Astrocyte (in vitro differentiated cells and primary cell): ENCODE measurements at regions not wholly inside any gene's neighbourhood (a gene's known extent, or its start where the extent isn't known, plus 50 kb on each side); places are given as distances from the start of the nearest gene placed in this dataset.

Experiments used
- EZH2 ChIP-seq: IDR thresholded peaks from 2 replicates; pipeline ENCODE4 v1.6.1; 2012; ENCODE audit warnings: mild to moderate bottlenecking, low read length, inconsistent platforms; ENCODE audit not compliant: insufficient read depth
- TF ChIP-seq, protein P1 (sequence below): IDR thresholded peaks from 2 replicates; pipeline ENCODE4 v1.5.1; 2011; ENCODE audit warnings: low read depth, mild to moderate bottlenecking, inconsistent platforms, low read length, moderate library complexity; ENCODE audit not compliant: insufficient read depth

DNA sequence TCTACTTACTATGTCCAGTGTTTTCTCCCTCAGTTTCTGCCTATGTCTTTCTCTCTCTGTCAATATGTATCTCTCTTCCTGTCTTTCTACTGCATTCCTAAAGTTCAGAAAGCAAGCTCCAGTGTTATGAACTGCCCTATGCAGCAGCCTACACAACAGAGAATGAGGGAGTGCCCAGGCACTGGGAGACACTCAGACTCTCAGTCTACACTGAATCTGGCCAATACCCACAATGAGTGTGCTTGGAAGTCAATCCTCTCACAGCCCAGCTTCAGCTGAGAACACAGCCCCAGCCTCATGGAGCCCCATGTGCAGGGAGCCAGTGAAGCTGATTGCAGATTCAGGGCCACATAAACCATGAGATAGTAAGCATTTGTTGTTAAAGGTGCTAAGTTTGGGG is 128.7 kb downstream of the ALG10 start:
- TF ChIP-seq, protein P1, sequence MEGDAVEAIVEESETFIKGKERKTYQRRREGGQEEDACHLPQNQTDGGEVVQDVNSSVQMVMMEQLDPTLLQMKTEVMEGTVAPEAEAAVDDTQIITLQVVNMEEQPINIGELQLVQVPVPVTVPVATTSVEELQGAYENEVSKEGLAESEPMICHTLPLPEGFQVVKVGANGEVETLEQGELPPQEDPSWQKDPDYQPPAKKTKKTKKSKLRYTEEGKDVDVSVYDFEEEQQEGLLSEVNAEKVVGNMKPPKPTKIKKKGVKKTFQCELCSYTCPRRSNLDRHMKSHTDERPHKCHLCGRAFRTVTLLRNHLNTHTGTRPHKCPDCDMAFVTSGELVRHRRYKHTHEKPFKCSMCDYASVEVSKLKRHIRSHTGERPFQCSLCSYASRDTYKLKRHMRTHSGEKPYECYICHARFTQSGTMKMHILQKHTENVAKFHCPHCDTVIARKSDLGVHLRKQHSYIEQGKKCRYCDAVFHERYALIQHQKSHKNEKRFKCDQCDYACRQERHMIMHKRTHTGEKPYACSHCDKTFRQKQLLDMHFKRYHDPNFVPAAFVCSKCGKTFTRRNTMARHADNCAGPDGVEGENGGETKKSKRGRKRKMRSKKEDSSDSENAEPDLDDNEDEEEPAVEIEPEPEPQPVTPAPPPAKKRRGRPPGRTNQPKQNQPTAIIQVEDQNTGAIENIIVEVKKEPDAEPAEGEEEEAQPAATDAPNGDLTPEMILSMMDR = no peak
- no peak for TF ChIP-seq EZH2
